Stomach (tissue), 8 donors: ENCODE measurements at regions not wholly inside any gene's neighbourhood (a gene's known extent, or its start where the extent isn't known, plus 50 kb on each side); places are given as distances from the start of the nearest gene placed in this dataset.

ENCODE experiments used
- DNase-seq, 2 donors: peaks; one replicate each; pipeline versions ENCODE4 v3.0.0 to v3.0.0-alpha.2; 2013 to 2019
- H3K27ac ChIP-seq, 5 donors: fragments of 200-600 bp in 4 of 5; sonication (generic) in 4 of 5; one replicate each; pipeline ENCODE4 v1.5.1; 2013 to 2019; ENCODE audit warnings: mild to moderate bottlenecking in 1 of 5, moderate library complexity in 1 of 5
- H3K27me3 ChIP-seq, 3 donors: fragments of 200-600 bp; sonication (generic); one replicate each; pipeline ENCODE4 v1.5.1; 2017 to 2019; ENCODE audit warnings: mixed run types in 1 of 3
- H3K36me3 ChIP-seq, 4 donors: fragments of 200-600 bp; sonication (generic); 1 replicate in 3 of 4; 2 replicates in 1 of 4; pipeline ENCODE4 v1.5.1; 2016 to 2019
- H3K4me1 ChIP-seq, 4 donors: fragments of 200-600 bp; sonication (generic); one replicate each; pipeline ENCODE4 v1.5.1; 2016 to 2019
- H3K4me3 ChIP-seq, 4 donors: fragments of 200-600 bp; sonication (generic) in 3 of 4; one replicate each; pipeline ENCODE4 v1.5.1; 2016 to 2019; ENCODE audit warnings: mild to moderate bottlenecking in 1 of 4
- H3K9me3 ChIP-seq, 4 donors: fragments of 200-600 bp; sonication (generic); one replicate each; pipeline ENCODE4 v1.5.1; 2016 to 2019
- CTCF ChIP-seq, 7 experiments: fragments of 450-650 bp in 4 of 7; fragments of 200-600 bp in 3 of 7; sonication (generic) in 3 of 7; IDR thresholded peaks; one replicate each; pipeline ENCODE4 v1.5.1; 2016 to 2019; ENCODE audit warnings: antibody characterized with exemption in 7 of 7, control low read depth in 2 of 7, mild to moderate bottlenecking in 1 of 7
- EP300 ChIP-seq: sonication (generic); formaldehyde crosslinking; IDR thresholded peaks from one replicate; pipeline ENCODE4 v1.6.1; 2017; ENCODE audit warnings: antibody characterized with exemption
- POLR2A ChIP-seq, 4 donors: fragments of 450-650 bp; IDR thresholded peaks; one replicate each; pipeline ENCODE4 v1.6.1; 2016; ENCODE audit warnings: antibody characterized with exemption in 4 of 4, control low read depth in 2 of 4, mild to moderate bottlenecking in 1 of 4, moderate library complexity in 1 of 4
- POLR2AphosphoS5 ChIP-seq, 3 donors: sonication (generic); formaldehyde crosslinking; IDR thresholded peaks; one replicate each; pipeline ENCODE4 v1.6.1; 2016; ENCODE audit warnings: antibody characterized with exemption in 3 of 3
- WGBS, 5 donors: extraction: QIAGEN DNeasy Blood & Tissue Kit in 3 of 5; methylation state at CpG; one replicate each; pipeline versions ENCODE4 v1.1.5 to v1.1.7; 2013 to 2018; 5-methylcytosine and 5-hydroxymethylcytosine counted together
- intact Hi-C: fragments of 100-400 bp; cut with DNase I; formaldehyde crosslinking; loops from one replicate; pipeline ENCODE4 v1.15.1; 2023; ENCODE audit warnings: low total_unique reads
- donor health status: healthy with polysubstance abuse.
- donor health status: Bipolar disorder and iron deficiency.
- donor health status: healthy.

GRCh38 chr4:26162101-26162500, 158.7 kb upstream of the RBPJ start:
- no peak for DNase-seq
- WGBS, 5 donors: 65 to 90% (median 84%) methylated on average over 4 of the region's 4 CpGs
- H3K27ac ChIP-seq: no peak overlapping the region
- TF ChIP-seq CTCF (IDR thresholded peaks at IDR 0.05) (no peak), POLR2A (IDR thresholded peaks at IDR 0.05) (no peak), POLR2AphosphoS5 (IDR thresholded peaks at IDR 0.05) (no peak)
- H3K4me1 ChIP-seq: peaks cover 0 to 4% (median 0%) of the 10 kb centered on the region in 4 donors
- H3K36me3 ChIP-seq: no peaks in the 10 kb centered on the region
- H3K4me3 ChIP-seq: no peak overlapping the region
- no peaks in the 10 kb centered on the region for H3K9me3 ChIP-seq
- intact Hi-C loops: no loop called here
- no peaks in the 10 kb centered on the region for H3K27me3 ChIP-seq

GRCh38 chr4:26163425-26164362, 157.1 kb upstream of the RBPJ start:
- DNase-seq: no peak
- H3K27ac ChIP-seq: no peak overlapping the region
- H3K4me3 ChIP-seq: no peak overlapping the region
- H3K4me1 ChIP-seq: peaks cover 0 to 4% (median 0%) of the 10 kb centered on the region in 4 donors
- H3K36me3 ChIP-seq: no peaks in the 10 kb centered on the region
- 68 to 80% (median 70%) methylated on average over 9 of the region's 9 CpGs for WGBS, 5 donors
- no peak for TF ChIP-seq POLR2A (IDR thresholded peaks at IDR 0.05)
- TF ChIP-seq EP300: no peak
- no peak for TF ChIP-seq CTCF (IDR thresholded peaks at IDR 0.05)
- no peak for TF ChIP-seq POLR2AphosphoS5 (IDR thresholded peaks at IDR 0.05)
- intact Hi-C loops: no loop called here
- H3K27me3 ChIP-seq: no peaks in the 10 kb centered on the region
- no peaks in the 10 kb centered on the region for H3K9me3 ChIP-seq

GRCh38 chr4:26171501-26171900, 149.3 kb upstream of the RBPJ start:
- no peak for TF ChIP-seq POLR2A (IDR thresholded peaks at IDR 0.05)
- TF ChIP-seq POLR2AphosphoS5 (IDR thresholded peaks at IDR 0.05): no peak
- DNase-seq: no peak
- Histone ChIP-seq H3K4me1 (peaks cover 13 to 25% (median 16%) of the 10 kb centered on the region in 4 donors), H3K9me3 (no peaks in the 10 kb centered on the region), H3K27me3 (no peaks in the 10 kb centered on the region), H3K27ac (peak overlapping the region in 1 of 5 donors; percentile 40), H3K36me3 (no peaks in the 10 kb centered on the region), H3K4me3 (no peak overlapping the region)
- intact Hi-C loops: no loop called here
- WGBS, 5 donors: 89 to 96% (median 91%) methylated on average over 5 of the region's 5 CpGs

GRCh38 chr4:26171941-26172340, 148.9 kb upstream of the RBPJ start:
- TF ChIP-seq POLR2AphosphoS5 (IDR thresholded peaks at IDR 0.05): peak in 2 of 3 donors; percentile 26 to 41
- TF ChIP-seq CTCF (IDR thresholded peaks at IDR 0.05): no peak
- intact Hi-C loops: no loop called here
- 59 to 80% (median 72%) methylated on average over 9 of the region's 9 CpGs for WGBS, 5 donors
- Histone ChIP-seq H3K27ac (peak overlapping the region in 2 of 5 donors; percentile 10 to 40), H3K27me3 (no peaks in the 10 kb centered on the region), H3K4me1 (peaks cover 13 to 25% (median 16%) of the 10 kb centered on the region in 4 donors), H3K4me3 (no peak overlapping the region), H3K36me3 (no peaks in the 10 kb centered on the region), H3K9me3 (no peaks in the 10 kb centered on the region)
- peak in 1 of 2 donors; percentile 71 for DNase-seq

- no peaks in the 10 kb centered on the region for H3K27me3 ChIP-seq
- peak overlapping the region in 2 of 5 donors; percentile 16 to 18 for H3K27ac ChIP-seq
- peak overlapping the region in 1 of 4 donors; percentile 1 for H3K4me3 ChIP-seq
- peak; percentile 35 to 46 for DNase-seq
- TF ChIP-seq CTCF (IDR thresholded peaks at IDR 0.05): no peak
- TF ChIP-seq EP300: no peak
- no peak for TF ChIP-seq POLR2A (IDR thresholded peaks at IDR 0.05)
- no peak for TF ChIP-seq POLR2AphosphoS5 (IDR thresholded peaks at IDR 0.05)
- peaks cover 13 to 25% (median 16%) of the 10 kb centered on the region in 4 donors for H3K4me1 ChIP-seq
- WGBS, 5 donors: 21 to 40% (median 27%) methylated on average over 7 of the region's 7 CpGs
- no peaks in the 10 kb centered on the region for H3K36me3 ChIP-seq
- no peaks in the 10 kb centered on the region for H3K9me3 ChIP-seq
- intact Hi-C loops: no loop called here
These were observed 147.2 kb upstream of the RBPJ start for GRCh38 chr4:26173619-26174018.
